AG04450 (cell line): ENCODE measurements at regions not wholly inside any gene's neighbourhood (a gene's known extent, or its start where the extent isn't known, plus 50 kb on each side); places are given as distances from the start of the nearest gene placed in this dataset.
"Not testable (repeated sequence)": the region's sequence is repeated elsewhere in the genome, so short reads cannot be mapped to it uniquely, and the experiment has no call there.

ENCODE experiments used
- CTCF ChIA-PET: fragments of 300-600, 350-600 bp; formaldehyde crosslinking; extraction: SDS; loops from one replicate; lab custom pipeline; 2022; ENCODE audit warnings: antibody characterized with exemption, inconsistent platforms; lab: Charles Lee
- POLR2A ChIA-PET: fragments of 350-600 bp; formaldehyde crosslinking; extraction: SDS; loops from one replicate; lab custom pipeline; 2021; ENCODE audit warnings: antibody characterized with exemption, inconsistent platforms; lab: Yijun Ruan, JAX
- DNase-seq: peaks from one replicate; pipeline ENCODE4 v3.0.0-alpha.2; 2011; ENCODE audit warnings: low read depth, low spot score
- H3K27ac ChIP-seq: one replicate; pipeline ENCODE4 v1.5.1; 2012; ENCODE audit warnings: low read depth, low read length, control low read depth
- H3K27me3 ChIP-seq: one replicate; pipeline ENCODE4 v1.6.0; 2012; ENCODE audit warnings: low read length; ENCODE audit not compliant: control insufficient read depth, insufficient read depth
- H3K4me3 ChIP-seq: 2 replicates; pipeline ENCODE4 v1.5.1; 2011; ENCODE audit warnings: mild to moderate bottlenecking, low read depth, low read length, control low read depth
- H3K9me3 ChIP-seq: 2 replicates; pipeline ENCODE4 v1.5.1; 2012; ENCODE audit warnings: low read length; ENCODE audit not compliant: control insufficient read depth, insufficient read depth
- TF ChIP-seq, protein P1 (sequence below): IDR thresholded peaks from 2 replicates; pipeline ENCODE4 v1.5.1; 2011; ENCODE audit warnings: low read depth, low read length, control low read depth, inconsistent platforms

DNA sequence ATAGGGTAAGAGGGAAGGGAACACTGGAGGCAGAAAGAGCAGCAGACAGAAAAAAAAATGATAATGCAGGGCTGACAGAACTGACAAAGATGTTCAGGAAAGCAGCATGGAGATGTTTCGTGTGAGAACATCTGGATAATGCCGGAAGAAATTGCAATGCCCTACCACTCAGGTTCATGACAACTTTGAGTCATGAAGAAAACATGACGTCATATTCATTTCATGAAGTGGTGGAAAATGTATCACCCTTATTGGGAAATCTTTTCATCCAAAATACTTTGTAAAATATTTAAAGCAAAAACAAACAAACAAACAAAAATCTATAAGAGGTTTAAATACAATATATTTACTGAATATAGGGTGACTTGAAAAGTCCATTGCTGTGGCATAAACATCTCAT, 305.4 kb upstream of the IGF1R start:
- Histone ChIP-seq H3K27me3 (no peaks in the 10 kb centered on the region), H3K9me3 (peaks cover 28% of the 10 kb centered on the region), H3K27ac (no peak overlapping the region), H3K4me3 (no peak overlapping the region)
- DNase-seq = no peak
- POLR2A ChIA-PET = no interaction called here
- CTCF ChIA-PET = no interaction called here
- TF ChIP-seq, protein P1, sequence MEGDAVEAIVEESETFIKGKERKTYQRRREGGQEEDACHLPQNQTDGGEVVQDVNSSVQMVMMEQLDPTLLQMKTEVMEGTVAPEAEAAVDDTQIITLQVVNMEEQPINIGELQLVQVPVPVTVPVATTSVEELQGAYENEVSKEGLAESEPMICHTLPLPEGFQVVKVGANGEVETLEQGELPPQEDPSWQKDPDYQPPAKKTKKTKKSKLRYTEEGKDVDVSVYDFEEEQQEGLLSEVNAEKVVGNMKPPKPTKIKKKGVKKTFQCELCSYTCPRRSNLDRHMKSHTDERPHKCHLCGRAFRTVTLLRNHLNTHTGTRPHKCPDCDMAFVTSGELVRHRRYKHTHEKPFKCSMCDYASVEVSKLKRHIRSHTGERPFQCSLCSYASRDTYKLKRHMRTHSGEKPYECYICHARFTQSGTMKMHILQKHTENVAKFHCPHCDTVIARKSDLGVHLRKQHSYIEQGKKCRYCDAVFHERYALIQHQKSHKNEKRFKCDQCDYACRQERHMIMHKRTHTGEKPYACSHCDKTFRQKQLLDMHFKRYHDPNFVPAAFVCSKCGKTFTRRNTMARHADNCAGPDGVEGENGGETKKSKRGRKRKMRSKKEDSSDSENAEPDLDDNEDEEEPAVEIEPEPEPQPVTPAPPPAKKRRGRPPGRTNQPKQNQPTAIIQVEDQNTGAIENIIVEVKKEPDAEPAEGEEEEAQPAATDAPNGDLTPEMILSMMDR = no peak

DNA sequence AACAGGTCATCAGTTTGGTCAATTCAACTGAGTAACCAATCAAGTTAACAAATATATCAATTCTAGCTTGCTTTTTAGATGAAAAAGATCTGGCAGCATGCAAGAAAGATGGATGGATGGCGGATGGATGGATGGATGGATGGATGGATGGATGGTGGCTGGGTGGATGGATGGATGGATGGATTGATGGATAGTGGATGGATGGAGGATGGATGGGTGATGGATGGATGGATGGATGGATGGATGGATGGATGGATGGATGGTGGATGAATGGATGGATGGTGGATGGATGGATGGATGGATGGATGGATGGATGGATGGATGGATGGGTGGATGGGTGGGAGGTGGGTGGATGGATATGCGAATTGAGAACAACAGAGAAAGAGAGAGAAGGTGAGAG, 303.7 kb upstream of the IGF1R start:
- CTCF ChIA-PET = no interaction called here
- Histone ChIP-seq H3K27me3 (no peaks in the 10 kb centered on the region), H3K4me3 (no peak overlapping the region), H3K27ac (no peak overlapping the region), H3K9me3 (peaks cover 18% of the 10 kb centered on the region)
- POLR2A ChIA-PET = no interaction called here
- no peak for DNase-seq
- TF ChIP-seq, protein P1 = no peak

DNA sequence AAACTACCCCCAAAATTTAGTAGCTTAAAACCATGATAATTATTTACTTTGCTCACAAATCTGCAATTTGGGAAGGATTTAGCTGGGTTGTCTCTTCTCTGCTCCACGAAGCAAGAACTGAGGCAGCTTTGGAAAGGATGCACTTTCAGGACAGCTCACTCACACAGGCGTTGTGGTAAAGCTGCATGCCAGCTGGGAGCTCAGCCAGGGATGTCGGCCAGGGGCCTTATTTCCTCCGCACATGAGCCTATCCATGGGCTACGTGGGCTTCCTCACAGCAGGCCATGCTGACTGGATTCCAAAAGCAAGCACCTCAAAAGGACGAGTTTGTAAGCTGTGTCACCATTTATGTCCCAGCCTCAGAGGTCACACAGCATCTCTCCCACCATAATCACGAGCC, 301.3 kb upstream of the IGF1R start:
- H3K9me3 ChIP-seq = peaks cover 12% of the 10 kb centered on the region; the same call in 1 of the 2 replicates
- H3K27me3 ChIP-seq = no peaks in the 10 kb centered on the region
- no peak for DNase-seq
- no peak overlapping the region for H3K4me3 ChIP-seq
- ChIA-PET POLR2A (no interaction called here), CTCF (no interaction called here)
- TF ChIP-seq, protein P1 = no peak
- no peak overlapping the region for H3K27ac ChIP-seq

DNA sequence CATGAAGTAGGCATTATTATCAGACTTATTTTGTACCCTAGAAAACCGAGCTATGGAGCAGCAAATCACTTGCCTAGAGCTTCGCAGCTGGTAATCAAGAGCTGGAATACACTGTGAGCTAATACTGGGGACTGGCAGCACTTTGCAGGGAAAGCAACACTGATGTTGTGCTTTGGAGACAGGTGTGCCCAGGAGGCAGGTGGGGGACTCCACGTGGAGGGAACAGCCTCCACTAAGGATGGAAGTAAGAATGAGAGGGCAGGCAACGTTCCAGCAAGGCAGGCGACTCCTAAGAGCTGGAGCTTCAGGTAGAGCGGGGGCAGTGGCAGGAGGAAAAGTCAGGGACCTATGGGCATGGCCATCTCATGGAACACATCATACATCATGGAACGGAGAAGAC, 300.5 kb upstream of the IGF1R start:
- CTCF ChIA-PET = no interaction called here
- Histone ChIP-seq H3K27ac (no peak overlapping the region), H3K4me3 (no peak overlapping the region), H3K9me3 (peaks cover 12% of the 10 kb centered on the region; the same call in 1 of the 2 replicates), H3K27me3 (no peaks in the 10 kb centered on the region)
- DNase-seq = no peak
- TF ChIP-seq, protein P1 = no peak
- POLR2A ChIA-PET = no interaction called here

DNA sequence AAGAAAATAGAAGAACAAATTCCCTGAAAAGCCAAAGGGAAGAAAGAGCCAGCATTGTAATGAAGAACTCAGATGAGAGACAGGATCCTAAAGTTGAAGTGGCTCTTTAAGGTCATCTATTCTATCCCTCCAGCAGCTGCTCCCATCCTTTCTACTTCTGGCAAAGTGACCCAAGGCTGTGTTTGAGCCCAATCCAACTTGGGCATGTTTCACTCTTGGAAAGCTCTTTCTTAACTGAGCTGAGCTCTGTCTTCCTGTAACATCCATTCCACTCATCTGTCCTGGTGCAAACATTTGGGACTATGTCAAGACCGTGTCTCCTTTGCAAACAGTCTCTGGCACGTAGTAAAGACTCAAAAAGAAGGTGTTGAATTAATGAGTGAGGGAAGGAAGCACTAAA, 298.1 kb upstream of the IGF1R start:
- Histone ChIP-seq H3K27ac (no peak overlapping the region), H3K4me3 (no peak overlapping the region), H3K27me3 (no peaks in the 10 kb centered on the region), H3K9me3 (peaks cover 23% of the 10 kb centered on the region; the same call in 1 of the 2 replicates)
- CTCF ChIA-PET = no interaction called here
- TF ChIP-seq, protein P1 = no peak
- POLR2A ChIA-PET = no interaction called here
- no peak for DNase-seq

GRCh38 chr15:98358274-98358673, 290.1 kb upstream of the IGF1R start:
- H3K27me3 ChIP-seq, POLR2A ChIA-PET, H3K27ac ChIP-seq, CTCF ChIA-PET, H3K4me3 ChIP-seq, DNase-seq: not testable (repeated sequence)
- H3K9me3 ChIP-seq = peaks cover 13% of the 10 kb centered on the region
